Liver (tissue), 8 donors: ENCODE measurements at regions not wholly inside any gene's neighbourhood (a gene's known extent, or its start where the extent isn't known, plus 50 kb on each side); places are given as distances from the start of the nearest gene placed in this dataset.

ENCODE experiments used
- DNase-seq: peaks from one replicate; pipeline ENCODE4 v3.0.0-alpha.2; 2017; ENCODE audit warnings: low spot score
- H3K27ac ChIP-seq, 2 donors: one replicate each; pipeline ENCODE4 v1.7.0; 2013; ENCODE audit warnings: inconsistent platforms in 2 of 2, low read length in 2 of 2, control low read depth in 1 of 2, low read depth in 1 of 2, mild to moderate bottlenecking in 1 of 2
- H3K27me3 ChIP-seq, 4 donors: one replicate each; pipeline versions ENCODE4 v1.6.1 to v1.7.0; 2013; ENCODE audit warnings: low read length in 3 of 4, inconsistent platforms in 1 of 4, mild to moderate bottlenecking in 1 of 4, moderate library complexity in 1 of 4; ENCODE audit not compliant: control insufficient read depth in 4 of 4, insufficient read depth in 4 of 4
- H3K36me3 ChIP-seq, 4 donors: one replicate each; pipeline versions ENCODE4 v1.6.1 to v1.7.0; 2013; ENCODE audit warnings: low read length in 3 of 4, mild to moderate bottlenecking in 3 of 4, low read depth in 1 of 4, moderate library complexity in 1 of 4; ENCODE audit not compliant: control insufficient read depth in 4 of 4, insufficient read depth in 3 of 4
- H3K4me1 ChIP-seq, 4 donors: one replicate each; pipeline versions ENCODE4 v1.6.1 to v1.7.0; 2013; ENCODE audit warnings: low read length in 3 of 4, mild to moderate bottlenecking in 3 of 4, moderate library complexity in 1 of 4; ENCODE audit not compliant: control insufficient read depth in 4 of 4, insufficient read depth in 4 of 4
- H3K4me3 ChIP-seq, 3 donors: one replicate each; pipeline versions ENCODE4 v1.6.1 to v1.7.0; 2013; ENCODE audit warnings: low read length in 3 of 3, control low read depth in 1 of 3, low read depth in 1 of 3, mild to moderate bottlenecking in 1 of 3
- H3K9ac ChIP-seq, 2 donors: one replicate each; pipeline ENCODE4 v1.7.0; 2013; ENCODE audit warnings: low read length in 2 of 2, mild to moderate bottlenecking in 2 of 2, moderate library complexity in 2 of 2, control low read depth in 1 of 2, low read depth in 1 of 2
- H3K9me3 ChIP-seq, 4 donors: one replicate each; pipeline versions ENCODE4 v1.6.1 to v1.7.0; 2013; ENCODE audit warnings: low read length in 3 of 4; ENCODE audit not compliant: control insufficient read depth in 4 of 4
- CTCF ChIP-seq: fragments of 150-350 bp; IDR thresholded peaks from 2 replicates; pipeline ENCODE4 v1.5.1; 2017; ENCODE audit warnings: improper control_type of control experiment, low read depth, low read length; ENCODE audit not compliant: missing input control
- EGR1 ChIP-seq, 2 donors: IDR thresholded peaks; 2 replicates each; pipeline ENCODE4 v1.6.1; 2016 to 2018; ENCODE audit warnings: antibody characterized with exemption in 2 of 2, low read depth in 2 of 2
- FOXA1 ChIP-seq: IDR thresholded peaks from 2 replicates; pipeline ENCODE4 v1.6.1; 2016; ENCODE audit warnings: antibody characterized with exemption
- FOXA2 ChIP-seq: IDR thresholded peaks from 2 replicates; pipeline ENCODE4 v1.6.1; 2016; ENCODE audit warnings: antibody characterized with exemption
- GABPA ChIP-seq, 2 donors: IDR thresholded peaks in 1 of 2; conservative IDR thresholded peaks in 1 of 2; 2 replicates each; pipeline ENCODE4 v1.6.1; 2016; ENCODE audit warnings: antibody characterized with exemption in 2 of 2, mild to moderate bottlenecking in 1 of 2, moderate library complexity in 1 of 2
- HNF4A ChIP-seq, 2 donors: conservative IDR thresholded peaks; 2 replicates each; pipeline ENCODE4 v1.6.1; 2016; ENCODE audit warnings: antibody characterized with exemption in 2 of 2, mild to moderate bottlenecking in 2 of 2
- JUND ChIP-seq, 2 donors: IDR thresholded peaks; 2 replicates each; pipeline ENCODE4 v1.6.1; 2016; ENCODE audit warnings: antibody characterized with exemption in 2 of 2
- MAX ChIP-seq: IDR thresholded peaks from 2 replicates; pipeline ENCODE4 v1.6.1; 2016; ENCODE audit warnings: antibody characterized with exemption
- NR2F2 ChIP-seq: IDR thresholded peaks from 2 replicates; pipeline ENCODE4 v1.6.1; 2016; ENCODE audit warnings: antibody characterized with exemption
- RAD21 ChIP-seq, 2 donors: IDR thresholded peaks; 2 replicates each; pipeline ENCODE4 v1.6.1; 2016; ENCODE audit warnings: antibody characterized with exemption in 2 of 2, mild to moderate bottlenecking in 2 of 2
- REST ChIP-seq: IDR thresholded peaks from 2 replicates; pipeline ENCODE4 v1.6.1; 2016; ENCODE audit warnings: antibody characterized with exemption, mild to moderate bottlenecking
- RXRA ChIP-seq, 2 donors: IDR thresholded peaks; 2 replicates each; pipeline ENCODE4 v1.6.1; 2017 to 2018; ENCODE audit warnings: antibody characterized with exemption in 2 of 2, mild to moderate bottlenecking in 1 of 2
- SP1 ChIP-seq: IDR thresholded peaks from 2 replicates; pipeline ENCODE4 v1.6.1; 2018; ENCODE audit warnings: antibody characterized with exemption, mild to moderate bottlenecking
- TAF1 ChIP-seq: conservative IDR thresholded peaks from 2 replicates; pipeline ENCODE4 v1.6.1; 2016; ENCODE audit warnings: antibody characterized with exemption, mild to moderate bottlenecking
- YY1 ChIP-seq: IDR thresholded peaks from 2 replicates; pipeline ENCODE4 v1.6.1; 2016; ENCODE audit warnings: antibody characterized with exemption, mild to moderate bottlenecking
- WGBS: extraction: QIAGEN DNeasy Blood & Tissue Kit; methylation state at CpG from one replicate; pipeline ENCODE4 v1.1.7; 2013; 5-methylcytosine and 5-hydroxymethylcytosine counted together
- TF ChIP-seq, protein P1 (sequence below): IDR thresholded peaks from 2 replicates; pipeline ENCODE4 v1.6.1; 2016; ENCODE audit warnings: antibody characterized with exemption
- TF ChIP-seq, protein P2 (sequence below): IDR thresholded peaks from 2 replicates; pipeline ENCODE4 v1.6.1; 2016; ENCODE audit warnings: antibody characterized with exemption
- donor health status: healthy.
- donor health status: healthy.
- donor health status: healthy.
- donor health status: healthy.
- donor health status: healthy.

DNA sequence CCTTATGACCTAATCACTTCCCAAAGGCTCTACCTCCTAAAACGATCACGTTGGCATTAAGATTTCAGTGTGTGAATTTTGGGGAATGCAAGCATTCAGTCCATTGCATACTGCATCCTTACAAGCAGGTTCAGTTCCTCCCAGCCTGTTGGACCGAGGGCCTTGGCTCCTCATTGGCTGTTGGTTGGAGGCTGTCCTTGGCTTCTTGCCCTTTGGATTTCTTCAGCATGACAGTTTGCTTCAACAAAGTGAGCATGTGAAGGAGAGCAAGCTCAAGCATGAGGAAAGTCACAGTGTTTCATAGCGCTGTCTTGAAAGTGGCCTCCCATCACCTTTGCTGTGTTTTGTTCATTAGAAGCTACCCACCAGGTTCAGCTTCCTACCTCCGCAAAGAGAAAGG is 109.5 kb downstream of the GADD45G start (continued):
- TF ChIP-seq, protein P1, sequence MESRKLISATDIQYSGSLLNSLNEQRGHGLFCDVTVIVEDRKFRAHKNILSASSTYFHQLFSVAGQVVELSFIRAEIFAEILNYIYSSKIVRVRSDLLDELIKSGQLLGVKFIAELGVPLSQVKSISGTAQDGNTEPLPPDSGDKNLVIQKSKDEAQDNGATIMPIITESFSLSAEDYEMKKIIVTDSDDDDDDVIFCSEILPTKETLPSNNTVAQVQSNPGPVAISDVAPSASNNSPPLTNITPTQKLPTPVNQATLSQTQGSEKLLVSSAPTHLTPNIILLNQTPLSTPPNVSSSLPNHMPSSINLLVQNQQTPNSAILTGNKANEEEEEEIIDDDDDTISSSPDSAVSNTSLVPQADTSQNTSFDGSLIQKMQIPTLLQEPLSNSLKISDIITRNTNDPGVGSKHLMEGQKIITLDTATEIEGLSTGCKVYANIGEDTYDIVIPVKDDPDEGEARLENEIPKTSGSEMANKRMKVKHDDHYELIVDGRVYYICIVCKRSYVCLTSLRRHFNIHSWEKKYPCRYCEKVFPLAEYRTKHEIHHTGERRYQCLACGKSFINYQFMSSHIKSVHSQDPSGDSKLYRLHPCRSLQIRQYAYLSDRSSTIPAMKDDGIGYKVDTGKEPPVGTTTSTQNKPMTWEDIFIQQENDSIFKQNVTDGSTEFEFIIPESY, result no peak
- no peak for TF ChIP-seq JUND (IDR thresholded peaks at IDR 0.05)
- TF ChIP-seq TAF1, result no peak

- H3K9me3 ChIP-seq, result peaks cover 0 to 3% (median 0%) of the 10 kb centered on the region in 4 donors
- H3K4me1 ChIP-seq, result peaks cover 0 to 20% (median 13%) of the 10 kb centered on the region in 4 donors
- DNase-seq, result no peak
- H3K27me3 ChIP-seq, result no peaks in the 10 kb centered on the region
- TF ChIP-seq SP1 (no peak), YY1 (no peak), MAX (no peak), FOXA1 (no peak), RAD21 (IDR thresholded peaks at IDR 0.05) (no peak), FOXA2 (no peak), TAF1 (no peak), EGR1 (IDR thresholded peaks at IDR 0.05; ENCODE audit: low read depth in 2 of 2) (no peak), NR2F2 (no peak), REST (no peak)
- TF ChIP-seq, protein P2, sequence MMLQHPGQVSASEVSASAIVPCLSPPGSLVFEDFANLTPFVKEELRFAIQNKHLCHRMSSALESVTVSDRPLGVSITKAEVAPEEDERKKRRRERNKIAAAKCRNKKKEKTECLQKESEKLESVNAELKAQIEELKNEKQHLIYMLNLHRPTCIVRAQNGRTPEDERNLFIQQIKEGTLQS, result no peak
- WGBS, result 96% methylated on average over 2 of the region's 2 CpGs
- no peak overlapping the region for H3K9ac ChIP-seq
- no peaks in the 10 kb centered on the region for H3K36me3 ChIP-seq
- H3K27ac ChIP-seq, result no peak overlapping the region
- H3K4me3 ChIP-seq, result no peak overlapping the region
Observed at GRCh38 chr9:89715318-89715858, 110.6 kb downstream of the GADD45G start.

DNA sequence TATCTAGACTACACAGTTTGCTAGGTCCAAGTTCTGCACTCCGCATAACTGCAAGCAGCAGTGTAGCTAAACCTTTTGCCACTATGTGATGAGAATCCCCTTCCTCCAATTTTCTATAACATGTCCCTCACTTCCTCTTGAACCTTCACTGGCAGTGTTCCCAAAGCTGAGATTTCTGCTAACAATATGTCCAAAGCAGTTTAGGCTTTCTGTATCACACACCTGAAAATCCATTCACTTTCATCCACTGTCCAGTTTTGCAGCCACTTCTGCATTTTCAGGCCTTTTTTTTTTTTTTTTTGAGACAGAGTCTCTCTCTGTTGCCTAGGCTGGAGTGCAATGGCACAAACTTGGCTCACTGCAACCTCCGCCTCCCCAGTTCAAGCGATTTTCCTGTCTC is 111.1 kb downstream of the GADD45G start:
- Histone ChIP-seq H3K4me3 (no peak overlapping the region), H3K9ac (no peak overlapping the region), H3K27ac (no peak overlapping the region), H3K4me1 (peaks cover 0 to 20% (median 13%) of the 10 kb centered on the region in 4 donors), H3K36me3 (no peaks in the 10 kb centered on the region), H3K9me3 (peaks cover 0 to 3% (median 0%) of the 10 kb centered on the region in 4 donors), H3K27me3 (no peaks in the 10 kb centered on the region)
- TF ChIP-seq NR2F2, result no peak
- no peak for TF ChIP-seq RXRA (IDR thresholded peaks at IDR 0.05)
- no peak for TF ChIP-seq JUND (IDR thresholded peaks at IDR 0.05)
- no peak for TF ChIP-seq RAD21 (IDR thresholded peaks at IDR 0.05)
- no peak for TF ChIP-seq YY1
- no peak for TF ChIP-seq REST
- TF ChIP-seq SP1, result no peak
- TF ChIP-seq TAF1, result no peak
- TF ChIP-seq FOXA1, result no peak
- TF ChIP-seq EGR1 (IDR thresholded peaks at IDR 0.05; ENCODE audit: low read depth in 2 of 2), result no peak
- TF ChIP-seq, protein P2, result no peak
- no peak for TF ChIP-seq HNF4A (conservative IDR thresholded peaks at IDR 0.05)
- TF ChIP-seq GABPA (IDR thresholded peaks at IDR 0.05 in 1 of 2, conservative IDR thresholded peaks at IDR 0.05 in 1 of 2), result no peak
- no peak for TF ChIP-seq CTCF
- TF ChIP-seq FOXA2, result no peak
- no peak for DNase-seq
- WGBS, result 95% methylated on average over 3 of the region's 3 CpGs
